Colonic mucosa (tissue), 4 donors: ENCODE measurements at regions not wholly inside any gene's neighbourhood (a gene's known extent, or its start where the extent isn't known, plus 50 kb on each side); places are given as distances from the start of the nearest gene placed in this dataset.

Source experiments
- DNase-seq: peaks from one replicate; pipeline ENCODE4 v3.0.0-alpha.2; 2020
- H3K27ac ChIP-seq: fragments of 200-600 bp; one replicate; pipeline ENCODE4 v1.8.0; 2021
- H3K27me3 ChIP-seq: fragments of 200-600 bp; one replicate; pipeline ENCODE4 v1.8.0; 2021
- H3K36me3 ChIP-seq: fragments of 200-600 bp; one replicate; pipeline ENCODE4 v1.8.0; 2021
- H3K4me1 ChIP-seq: fragments of 200-600 bp; one replicate; pipeline ENCODE4 v1.8.0; 2021; ENCODE audit warnings: mild to moderate bottlenecking
- H3K4me3 ChIP-seq: fragments of 200-600 bp; one replicate; pipeline ENCODE4 v1.8.0; 2021
- H3K9ac ChIP-seq, 2 donors: one replicate each; pipeline ENCODE4 v1.7.0; 2013; ENCODE audit warnings: control low read depth in 2 of 2, low read depth in 2 of 2, low read length in 2 of 2
- H3K9me3 ChIP-seq: fragments of 200-600 bp; one replicate; pipeline ENCODE4 v1.8.0; 2021
- CTCF ChIP-seq: fragments of 200-600 bp; IDR thresholded peaks from one replicate; pipeline ENCODE4 v1.8.0; 2022; ENCODE audit warnings: antibody characterized with exemption, mild to moderate bottlenecking
- intact Hi-C: fragments of 100-400 bp; cut with DNase I; formaldehyde crosslinking; loops from one replicate; pipeline ENCODE4 v1.14.1; 2022
- donor health status: healthy.
- donor health status: DM: no; HTN: no; CAD: no.
- donor health status: DM: no; HTN: no; CAD: no.

- Histone ChIP-seq H3K9me3 (no peaks in the 10 kb centered on the region), H3K4me1 (no peaks in the 10 kb centered on the region), H3K4me3 (no peak overlapping the region), H3K36me3 (no peaks in the 10 kb centered on the region), H3K27ac (no peak overlapping the region), H3K9ac (no peak overlapping the region), H3K27me3 (no peaks in the 10 kb centered on the region)
- no peak for TF ChIP-seq CTCF
- intact Hi-C loops, result no loop called here
- no peak for DNase-seq
Measured at GRCh38 chr13:106274551-106275203, 260.8 kb downstream of the EFNB2 start.

- DNase-seq, result no peak
- Histone ChIP-seq H3K9ac (no peak overlapping the region), H3K4me1 (no peaks in the 10 kb centered on the region), H3K36me3 (no peaks in the 10 kb centered on the region), H3K4me3 (no peak overlapping the region), H3K9me3 (no peaks in the 10 kb centered on the region), H3K27ac (no peak overlapping the region), H3K27me3 (no peaks in the 10 kb centered on the region)
- no peak for TF ChIP-seq CTCF
- intact Hi-C loops, result no loop called here
Measured at GRCh38 chr13:106263801-106264200, 271.7 kb downstream of the EFNB2 start.

GRCh38 chr13:106262886-106263285, 272.6 kb downstream of the EFNB2 start:
- H3K4me1 ChIP-seq, result no peaks in the 10 kb centered on the region
- no peaks in the 10 kb centered on the region for H3K36me3 ChIP-seq
- H3K4me3 ChIP-seq, result no peak overlapping the region
- no peak for DNase-seq
- H3K27me3 ChIP-seq, result no peaks in the 10 kb centered on the region
- intact Hi-C loops, result no loop called here
- no peak overlapping the region for H3K27ac ChIP-seq
- H3K9me3 ChIP-seq, result no peaks in the 10 kb centered on the region
- no peak for TF ChIP-seq CTCF
- no peak overlapping the region for H3K9ac ChIP-seq

- TF ChIP-seq CTCF, result no peak
- Histone ChIP-seq H3K4me1 (no peaks in the 10 kb centered on the region), H3K36me3 (no peaks in the 10 kb centered on the region), H3K9me3 (no peaks in the 10 kb centered on the region), H3K27ac (no peak overlapping the region), H3K27me3 (no peaks in the 10 kb centered on the region), H3K9ac (no peak overlapping the region), H3K4me3 (no peak overlapping the region)
- no peak for DNase-seq
- intact Hi-C loops, result no loop called here
Measured at GRCh38 chr13:106261450-106261849, 274.0 kb downstream of the EFNB2 start.

GRCh38 chr13:106260352-106260751, 275.1 kb downstream of the EFNB2 start:
- no peaks in the 10 kb centered on the region for H3K27me3 ChIP-seq
- H3K9ac ChIP-seq, result no peak overlapping the region
- no peak for DNase-seq
- intact Hi-C loops, result no loop called here
- no peaks in the 10 kb centered on the region for H3K4me1 ChIP-seq
- H3K27ac ChIP-seq, result no peak overlapping the region
- TF ChIP-seq CTCF, result no peak
- no peaks in the 10 kb centered on the region for H3K36me3 ChIP-seq
- no peak overlapping the region for H3K4me3 ChIP-seq
- no peaks in the 10 kb centered on the region for H3K9me3 ChIP-seq
